Fibroblast of skin of scalp (primary cell): ENCODE measurements at regions not wholly inside any gene's neighbourhood (a gene's known extent, or its start where the extent isn't known, plus 50 kb on each side); places are given as distances from the start of the nearest gene placed in this dataset.

Source experiments
- DNase-seq: peaks from one replicate; pipeline ENCODE4 v3.0.0-alpha.2; 2013

DNA sequence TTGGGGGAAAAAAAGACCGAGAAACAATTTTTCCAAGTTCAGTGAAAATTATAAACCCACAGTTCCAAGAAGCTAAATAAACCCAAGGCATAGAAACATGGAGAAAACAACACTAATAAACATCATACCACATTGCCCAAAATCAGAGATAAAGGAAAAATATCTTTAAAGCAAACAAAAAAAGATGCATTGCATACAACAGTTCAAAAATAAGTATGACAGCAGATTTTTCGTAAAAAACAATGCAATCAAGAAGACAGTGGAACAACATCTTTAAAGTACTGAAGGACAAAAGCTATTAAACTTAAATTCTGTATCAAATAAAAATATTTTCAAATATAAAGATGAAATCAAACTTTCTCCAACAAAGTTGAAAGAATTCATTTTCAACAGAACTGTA, 921.3 kb downstream of the METTL15 start:
- DNase-seq = no peak

DNA sequence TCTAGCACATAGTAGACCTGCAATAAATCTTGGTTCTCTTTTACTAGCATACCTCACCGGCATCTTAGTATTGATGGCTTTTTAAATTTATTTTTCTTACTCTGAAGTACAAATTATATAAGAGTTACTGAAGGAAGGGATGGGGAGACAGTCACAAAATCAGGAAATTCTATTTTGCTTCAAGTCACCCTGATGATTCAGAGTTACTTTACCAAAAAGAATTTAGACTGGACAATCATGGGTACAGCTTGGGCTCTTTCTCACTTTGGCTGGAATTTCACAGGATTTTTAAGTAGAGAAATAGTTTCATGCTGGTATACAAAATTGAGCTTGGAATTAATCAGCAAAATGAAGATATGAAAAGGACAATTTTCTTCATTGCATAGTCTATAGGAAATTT, 919.2 kb downstream of the METTL15 start:
- DNase-seq = peak; percentile 49

DNA sequence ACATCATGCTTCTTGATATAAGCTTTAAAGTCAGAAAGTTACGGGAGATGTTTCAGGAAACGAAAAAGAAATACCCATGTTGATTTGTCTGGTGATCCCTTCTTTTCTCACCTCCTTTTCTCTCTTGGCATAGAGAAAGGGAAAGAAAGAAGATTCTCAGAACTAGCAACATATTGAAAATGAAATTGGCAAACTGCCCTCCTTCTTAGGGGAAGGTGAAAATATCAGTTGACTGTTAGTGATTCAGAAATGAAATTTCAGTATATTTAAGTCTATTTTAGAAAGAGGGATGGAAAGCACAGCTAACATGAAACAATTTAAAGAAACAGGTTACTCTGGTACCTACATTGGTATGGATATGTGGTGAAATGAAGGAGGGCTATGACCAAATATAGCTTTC, 918.1 kb downstream of the METTL15 start:
- DNase-seq = no peak

DNA sequence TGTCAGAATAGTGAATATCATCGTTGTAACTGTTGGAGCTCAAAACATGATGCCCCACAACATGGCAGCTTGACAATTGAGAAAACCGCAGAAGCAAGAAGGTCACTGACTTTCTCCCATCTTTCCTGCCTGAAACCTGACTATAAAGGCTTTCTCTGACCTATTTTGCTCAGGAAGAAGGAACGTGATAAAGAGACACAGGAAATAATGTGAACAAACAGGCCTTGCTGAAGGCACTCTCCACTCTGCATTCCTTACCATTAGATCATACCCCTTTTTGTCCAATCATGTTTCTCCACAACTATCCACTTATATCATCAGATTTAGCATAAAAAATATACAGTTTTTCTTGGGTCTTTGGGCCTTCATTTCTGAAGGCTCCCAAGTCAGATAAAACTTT, 916.8 kb downstream of the METTL15 start:
- peak; percentile 37 for DNase-seq

DNA sequence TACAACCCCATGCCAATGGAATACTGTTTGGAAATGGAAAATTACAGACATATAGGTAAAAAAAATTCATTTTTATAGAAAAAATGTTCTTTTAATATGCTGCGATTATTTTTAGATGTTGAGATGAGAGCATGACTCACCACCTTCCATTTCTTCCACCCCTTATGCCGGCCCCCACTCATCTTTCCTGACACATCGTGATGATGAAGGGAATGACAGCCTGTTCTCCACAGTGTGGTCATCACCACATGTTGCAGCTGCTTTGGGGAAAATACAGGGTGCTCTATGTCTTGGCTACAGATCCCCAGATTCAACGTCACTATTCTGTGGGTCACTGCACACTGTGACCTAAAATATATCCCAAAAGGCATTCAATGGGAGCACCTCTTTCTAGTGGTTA, 916.2 kb downstream of the METTL15 start:
- DNase-seq = peak; percentile 30

DNA sequence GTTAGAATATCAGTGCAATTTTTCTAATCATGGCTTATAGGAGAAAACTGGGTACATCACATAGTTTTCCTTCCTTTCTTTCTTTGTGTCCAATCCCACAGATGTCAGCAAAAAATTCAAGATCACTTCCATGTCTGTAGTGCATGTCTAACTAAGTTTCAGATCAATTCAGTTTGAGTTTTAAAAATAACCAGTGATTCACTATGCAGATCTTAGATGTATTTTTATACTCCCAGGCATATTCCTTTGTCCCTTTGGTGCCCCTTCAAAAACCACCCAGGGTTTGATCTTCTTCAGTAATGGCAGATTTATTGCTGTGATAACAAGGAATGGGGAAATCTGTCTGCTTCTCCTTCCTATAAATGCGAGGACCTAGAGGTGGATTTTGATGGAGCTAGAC, 915.6 kb downstream of the METTL15 start:
- DNase-seq = no peak

DNA sequence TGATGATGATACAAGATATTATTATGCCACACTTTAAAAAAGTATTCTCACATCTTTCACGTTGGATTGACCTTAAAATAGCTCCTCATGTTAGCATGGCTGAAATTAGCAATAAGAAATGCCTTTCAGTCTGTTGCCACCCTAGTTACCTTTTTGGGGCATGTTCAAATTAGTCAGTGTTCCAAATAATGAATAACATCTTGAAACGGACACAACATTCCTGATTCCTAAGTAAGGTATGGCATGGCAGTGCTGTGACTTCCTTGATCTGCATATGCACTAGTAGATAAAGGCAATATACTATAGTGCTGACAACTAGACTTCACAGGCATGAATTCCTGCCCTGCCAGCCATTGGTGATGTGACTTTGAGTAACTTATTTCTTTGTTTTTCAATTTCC, 914.5 kb downstream of the METTL15 start:
- no peak for DNase-seq

DNA sequence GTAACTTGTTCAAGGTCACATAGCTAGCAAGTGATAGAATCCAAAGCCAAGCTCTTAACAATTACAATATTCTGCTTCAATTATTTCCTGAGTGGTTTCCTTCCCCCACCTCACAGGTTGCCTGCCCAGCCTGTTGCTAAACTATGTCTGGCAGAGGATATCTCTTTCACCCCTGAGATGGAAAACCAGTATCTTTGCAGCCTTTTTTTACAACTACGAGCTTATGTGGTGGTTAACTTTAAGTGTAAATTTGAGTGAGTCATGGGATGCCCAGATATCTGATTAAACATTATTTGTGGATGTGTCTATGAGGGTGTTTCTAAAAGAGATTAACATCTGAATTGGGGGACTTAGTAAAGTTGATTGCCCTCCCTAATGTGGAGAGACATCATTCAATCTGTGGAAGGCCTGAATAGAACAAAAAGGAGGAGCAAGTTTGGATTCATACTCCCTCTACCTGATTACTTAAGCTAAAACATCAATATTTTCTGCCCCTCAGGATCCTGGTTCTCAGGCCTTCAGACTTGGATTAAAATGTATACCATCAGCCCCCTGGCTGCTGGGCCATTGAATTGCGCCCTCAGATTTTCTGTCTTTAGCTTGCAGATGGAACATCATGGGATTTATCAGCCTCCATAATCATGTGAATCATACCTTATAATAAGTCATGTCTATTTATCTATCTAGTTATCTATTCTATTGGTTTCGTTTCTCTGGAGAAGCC, 911.9 kb downstream of the METTL15 start:
- DNase-seq = peak; percentile 51

DNA sequence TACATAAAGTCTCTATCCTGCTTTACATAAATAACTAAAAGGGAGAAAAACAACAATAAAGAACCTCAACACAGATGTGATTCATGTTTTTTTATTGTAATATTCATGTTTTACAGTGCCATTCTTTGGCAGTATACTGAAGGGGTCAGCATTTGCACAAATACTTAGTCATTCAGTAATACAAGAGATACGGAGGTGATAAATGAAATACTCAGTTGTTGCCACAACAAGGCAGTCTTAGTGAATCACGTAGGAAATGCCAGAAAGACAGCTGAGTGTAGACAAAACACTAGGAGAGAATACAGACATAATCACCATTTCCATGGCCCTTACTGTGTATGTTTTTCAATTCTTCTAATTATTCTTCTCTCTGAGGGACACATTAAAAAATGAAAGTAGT, 910.4 kb downstream of the METTL15 start:
- DNase-seq = peak; percentile 78

DNA sequence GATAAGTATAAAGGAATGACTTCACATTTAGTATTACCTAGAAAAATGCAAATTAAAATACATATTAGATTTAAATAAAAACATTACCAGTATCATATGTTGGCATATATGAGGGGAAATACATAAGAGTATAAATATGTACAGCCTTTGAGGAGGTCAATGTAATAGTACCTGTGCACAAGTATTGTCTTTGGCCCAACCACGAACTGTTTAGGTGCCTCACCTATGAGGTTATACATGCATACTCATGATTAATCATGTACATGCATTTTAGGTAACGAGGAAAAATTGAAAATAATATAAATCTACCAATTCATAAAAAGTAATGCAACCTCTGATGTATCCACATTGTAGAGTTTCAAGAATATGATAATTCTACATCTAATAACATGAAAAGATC, 909.8 kb downstream of the METTL15 start:
- DNase-seq = no peak

DNA sequence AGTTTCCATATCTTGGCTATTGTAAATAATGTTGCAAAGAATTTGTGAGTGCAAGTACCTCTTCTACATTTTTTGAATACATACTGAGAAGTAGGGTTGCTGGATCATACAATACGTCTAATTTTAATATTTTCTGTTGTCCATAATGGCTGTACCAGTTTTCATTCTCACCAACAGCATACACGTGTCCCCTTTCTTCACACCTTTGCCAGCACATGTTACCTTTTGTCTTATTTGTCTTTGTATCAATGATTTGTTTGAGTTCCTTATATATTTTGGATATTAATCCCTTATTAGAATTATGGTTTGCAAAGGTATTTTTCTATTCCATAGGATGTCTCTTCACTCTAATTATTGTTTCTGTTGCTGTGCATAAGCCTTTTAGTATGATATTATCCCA, 904.3 kb downstream of the METTL15 start:
- no peak for DNase-seq

DNA sequence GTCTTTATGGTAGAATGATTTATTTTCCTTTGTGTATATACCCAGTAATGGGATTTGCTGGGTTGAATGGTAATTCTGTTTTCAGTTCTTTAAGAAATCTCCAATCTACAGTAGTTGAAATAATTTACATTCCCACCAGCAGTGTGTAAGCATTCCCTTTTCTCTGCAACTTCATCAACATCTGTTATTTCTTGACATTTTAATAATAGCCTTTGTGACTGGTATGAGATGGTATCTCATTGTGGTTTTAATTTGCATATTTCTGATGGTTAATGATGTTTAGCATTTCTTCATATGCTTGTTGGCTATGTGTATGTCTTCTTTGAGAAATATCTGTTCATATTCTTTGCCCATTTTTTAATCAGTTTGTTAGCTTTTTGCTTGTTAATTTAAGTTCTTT, 901.2 kb downstream of the METTL15 start:
- DNase-seq = peak; percentile 66

DNA sequence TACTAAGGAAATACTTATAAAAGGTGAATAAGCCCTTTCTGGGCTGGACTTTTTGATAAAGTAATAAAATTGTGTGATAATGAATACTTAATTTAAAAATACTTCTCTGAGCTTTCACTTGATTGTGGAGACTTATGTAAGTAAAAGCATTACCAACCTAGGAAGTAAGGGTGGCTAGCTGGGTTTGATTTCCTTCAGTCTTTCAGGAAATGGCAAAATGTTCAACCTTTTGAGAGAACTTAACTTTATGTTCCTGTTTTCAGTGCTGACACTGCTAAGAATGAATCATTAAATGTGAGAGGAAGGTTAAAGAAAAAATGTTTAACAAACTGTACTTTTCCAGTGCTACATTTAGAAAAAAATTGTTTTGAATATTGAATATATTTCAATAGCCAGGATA, 900.3 kb downstream of the METTL15 start:
- no peak for DNase-seq

DNA sequence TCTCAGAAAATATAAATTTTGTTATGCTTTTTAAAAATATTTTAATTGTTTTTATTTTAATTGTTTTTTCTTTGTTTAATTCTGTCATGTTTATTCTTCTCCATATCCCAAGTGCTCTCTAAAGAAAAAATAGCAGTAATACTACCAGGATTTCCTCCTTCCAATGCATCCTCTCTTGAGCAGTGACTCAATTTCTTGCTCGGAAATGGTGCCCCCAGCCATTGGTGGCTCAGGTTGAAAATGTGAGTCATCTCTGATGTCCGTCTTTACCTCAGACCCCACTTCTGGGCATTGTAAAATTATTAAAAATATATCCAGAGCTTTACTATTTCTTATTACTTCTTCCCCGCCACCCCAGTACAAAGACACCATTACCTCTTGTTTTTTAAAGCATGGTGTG, 898.5 kb downstream of the METTL15 start:
- no peak for DNase-seq

DNA sequence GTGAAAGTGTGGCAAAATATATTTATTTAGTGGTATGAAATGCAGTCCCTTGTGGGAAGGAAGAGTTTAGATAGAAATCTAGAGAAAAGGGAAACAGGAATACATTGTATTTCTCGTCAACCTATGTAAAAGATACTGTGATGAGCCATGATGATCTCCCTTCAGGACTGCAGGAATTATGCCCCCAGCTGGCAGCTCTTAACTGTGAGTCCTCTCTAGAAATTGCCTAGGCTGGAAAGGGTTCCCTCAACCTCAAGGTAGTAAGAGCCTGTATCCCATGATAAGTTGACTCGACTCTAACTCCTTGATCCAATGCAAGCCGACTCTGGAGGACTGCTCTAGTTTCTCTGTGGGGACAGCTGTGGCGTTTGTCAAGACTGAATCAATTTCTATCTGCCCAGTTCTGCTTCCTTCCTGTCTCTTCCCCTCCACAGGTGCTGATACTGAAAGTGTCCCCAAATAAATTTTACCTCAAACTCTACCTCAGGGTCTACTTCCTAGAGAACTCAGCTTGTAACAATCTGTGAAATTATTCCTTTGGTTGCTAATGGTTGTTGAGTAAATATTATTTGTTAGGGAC, 897.3 kb downstream of the METTL15 start:
- no peak for DNase-seq

DNA sequence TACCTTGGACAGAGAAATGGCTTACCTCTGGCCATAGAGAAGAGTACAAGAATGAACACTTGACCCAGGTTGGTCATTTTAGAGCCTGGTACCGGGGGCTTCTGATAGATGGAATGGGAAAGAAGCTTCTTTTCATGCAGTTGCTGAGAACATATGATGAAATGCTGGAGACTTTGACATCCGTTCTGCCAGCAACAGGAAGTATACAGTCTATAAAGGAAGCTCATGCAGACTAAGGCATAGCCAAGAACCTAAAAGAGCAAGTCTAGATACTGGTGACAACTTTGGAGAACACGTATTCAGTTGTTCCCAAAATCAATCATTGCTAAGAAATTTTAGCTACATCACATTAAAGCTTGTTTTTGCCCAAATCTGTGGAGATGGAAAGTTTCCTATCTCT, 894.6 kb downstream of the METTL15 start:
- no peak for DNase-seq

DNA sequence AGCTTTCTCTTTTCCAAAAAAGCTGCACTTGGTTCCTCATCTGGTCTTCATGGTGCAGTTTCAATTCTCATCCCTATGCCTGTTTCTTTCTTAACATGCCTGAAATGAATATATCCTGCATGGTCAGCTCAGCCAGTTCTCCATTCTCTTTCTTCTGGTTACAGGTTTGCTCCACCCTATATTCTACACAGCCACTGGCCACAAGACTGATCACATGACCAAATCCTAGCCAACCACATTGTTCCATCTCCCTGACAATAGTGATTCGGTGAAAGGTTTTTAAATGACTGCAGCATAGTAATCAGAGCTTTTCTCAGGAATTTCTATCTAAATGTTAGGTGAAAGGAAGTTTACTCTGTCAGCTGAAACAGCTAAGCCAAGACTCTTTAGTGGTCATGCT, 891.4 kb downstream of the METTL15 start:
- no peak for DNase-seq

DNA sequence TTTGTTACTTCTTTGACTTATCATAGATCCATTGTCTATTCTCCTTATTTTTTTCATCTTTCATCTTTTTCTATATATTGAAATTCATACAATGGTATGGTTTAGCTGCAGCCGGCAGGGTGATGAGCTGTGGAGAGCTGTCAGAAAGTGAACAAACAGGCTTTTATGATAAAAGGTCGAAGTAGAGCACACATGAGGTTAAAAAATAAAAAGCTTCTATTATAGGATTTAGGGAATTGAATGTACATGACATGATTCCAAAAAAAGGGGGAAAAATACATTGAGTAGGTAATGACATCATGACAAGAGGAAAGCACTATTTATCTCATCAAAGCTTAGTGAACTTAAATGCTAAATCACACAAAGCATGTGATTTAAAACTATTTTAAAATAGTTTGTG, 884.8 kb downstream of the METTL15 start:
- no peak for DNase-seq

DNA sequence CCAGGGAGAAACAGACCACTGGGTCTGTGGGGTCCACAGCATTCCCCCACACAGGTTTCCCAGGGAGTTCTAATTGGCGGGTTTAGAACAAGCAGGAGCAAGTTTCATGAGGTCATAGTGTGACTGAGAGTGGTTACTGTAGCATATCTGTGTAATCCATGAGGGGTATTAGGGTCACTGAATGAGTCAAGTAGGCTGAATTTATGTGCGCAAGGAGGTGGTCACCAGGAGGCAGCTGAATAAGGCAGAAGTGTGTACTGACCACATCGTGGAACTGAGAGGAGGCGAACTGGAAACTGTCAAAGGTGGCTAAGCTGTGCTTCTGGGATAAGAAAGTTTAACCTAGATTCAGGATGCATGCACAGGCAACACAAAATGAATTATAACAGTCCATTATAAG, 876.0 kb downstream of the METTL15 start:
- no peak for DNase-seq

DNA sequence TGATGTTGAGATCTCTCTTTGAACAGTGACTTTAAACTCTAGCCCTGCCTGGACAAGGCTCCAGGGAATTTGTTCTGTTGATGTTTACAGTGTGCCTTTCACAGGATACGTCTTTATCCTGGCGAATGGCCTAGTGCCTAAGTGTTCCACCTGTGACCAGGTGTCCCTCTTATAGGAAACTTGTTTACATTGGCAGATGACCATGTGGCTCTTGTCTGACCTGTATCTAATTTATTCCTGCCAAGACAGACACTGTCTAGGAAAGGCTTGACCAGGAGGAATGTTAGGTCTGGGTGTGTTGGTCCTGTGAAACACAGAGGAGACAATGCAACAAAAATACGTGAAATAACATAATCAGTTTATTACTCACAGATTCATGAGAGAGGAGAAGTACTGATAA, 875.6 kb downstream of the METTL15 start:
- DNase-seq = no peak

DNA sequence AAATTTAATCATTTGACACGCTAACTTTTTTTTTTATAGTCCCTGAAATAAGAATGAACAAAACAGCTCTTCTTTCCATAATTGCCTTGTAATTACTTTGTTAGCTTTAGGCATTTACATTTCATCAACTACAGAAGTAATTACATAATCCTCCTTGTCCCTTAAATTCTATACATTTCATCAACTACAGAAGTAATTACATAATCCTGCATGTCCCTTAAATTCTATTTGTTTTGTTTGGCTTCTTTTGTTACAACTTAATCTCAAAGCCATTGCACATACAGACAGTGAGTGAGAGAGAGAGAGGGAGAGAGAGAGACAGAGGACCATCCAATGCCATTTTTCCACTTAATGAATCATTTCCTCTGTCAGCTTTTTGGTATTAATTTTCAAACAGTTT, 873.2 kb downstream of the METTL15 start:
- DNase-seq = peak; percentile 45

DNA sequence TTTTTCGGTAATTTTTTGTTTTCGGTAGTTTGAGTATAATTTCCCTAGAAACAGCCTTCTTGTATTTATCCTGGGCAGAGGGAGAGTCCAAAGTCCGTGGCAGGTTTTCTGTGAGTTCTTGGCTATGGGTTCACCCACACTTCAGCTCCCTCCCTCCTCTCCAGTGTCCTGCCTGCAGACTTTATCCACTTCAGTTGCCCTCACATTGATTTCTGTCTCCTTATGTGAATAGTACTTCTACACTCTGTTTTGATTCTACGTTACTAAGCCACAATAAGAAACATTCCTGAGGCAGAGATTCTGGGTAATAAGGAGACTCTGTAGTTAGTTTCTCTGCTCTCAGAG, 868.6 kb downstream of the METTL15 start:
- DNase-seq = no peak

DNA sequence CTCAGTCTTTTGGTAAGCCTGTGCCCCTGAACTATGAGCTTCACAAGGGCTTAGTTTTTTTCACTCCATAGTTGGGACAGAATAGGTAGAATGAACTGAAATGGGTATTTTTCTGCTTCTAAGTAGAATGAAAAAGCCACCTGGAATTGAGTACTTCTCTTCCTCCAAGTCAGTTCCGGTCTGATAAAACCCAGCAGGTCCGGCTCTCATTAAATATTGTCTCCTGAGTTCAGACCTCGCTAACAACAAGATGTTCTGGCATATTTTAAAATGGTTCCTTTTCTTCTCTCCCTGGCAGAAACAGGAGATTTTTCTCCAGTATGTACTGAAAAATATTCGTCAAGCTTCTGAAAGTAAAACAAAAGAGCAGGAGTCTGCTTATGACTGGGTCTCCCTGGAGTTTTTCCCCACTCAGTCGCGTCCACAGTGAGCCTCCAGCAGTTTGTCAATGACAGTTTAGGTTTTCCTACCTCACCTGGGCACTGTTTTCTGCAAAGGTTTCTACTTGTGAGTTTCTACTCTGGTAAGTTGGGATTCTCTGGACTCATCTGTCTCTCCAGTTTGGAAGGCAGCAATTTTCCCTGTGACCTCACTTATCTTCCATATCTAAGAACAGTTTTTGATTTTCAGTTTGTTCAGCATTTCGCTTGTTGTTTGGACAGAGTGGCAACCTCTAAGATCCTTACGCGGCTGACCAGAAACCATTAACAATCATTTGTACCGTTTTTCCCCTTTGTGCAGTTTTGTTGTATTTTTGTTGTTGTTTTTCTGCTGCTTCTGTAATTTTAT, 868.0 kb downstream of the METTL15 start:
- no peak for DNase-seq

DNA sequence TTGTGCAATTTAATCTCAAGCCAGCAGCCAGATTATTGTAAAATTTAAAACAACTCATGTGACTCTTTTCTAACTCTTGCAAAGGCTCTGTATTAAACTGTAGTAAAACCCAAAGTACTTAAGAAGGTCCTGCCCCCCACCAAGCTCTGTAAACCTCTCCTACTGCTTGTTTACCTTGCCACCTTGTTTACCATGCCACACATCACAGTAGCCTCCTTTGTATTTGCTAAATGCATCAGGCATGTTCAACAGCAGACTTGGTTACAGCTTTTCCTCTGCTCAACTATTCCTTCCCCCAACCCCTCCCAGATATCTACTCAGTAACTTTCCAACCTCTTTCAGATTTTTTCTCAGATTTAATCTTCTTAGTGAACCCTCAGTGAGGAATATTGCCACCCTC, 861.6 kb downstream of the METTL15 start:
- DNase-seq = no peak
